GM23338 (cell line): ENCODE measurements at regions not wholly inside any gene's neighbourhood (a gene's known extent, or its start where the extent isn't known, plus 50 kb on each side); places are given as distances from the start of the nearest gene placed in this dataset.

ENCODE experiments used
- ATAC-seq: fragments of 200-7000 bp; cut with Tn5 transposase; 3 replicates; pipeline ENCODE4 v1.9.1; 2020
- DNase-seq: peaks from one replicate; pipeline ENCODE4 v3.0.0-alpha.2; 2015; ENCODE audit warnings: low spot score
- H2AFZ ChIP-seq: fragments of 200-600 bp; sonication (generic); 2 replicates; pipeline ENCODE4 v1.8.0; 2016; ENCODE audit warnings: antibody characterized with exemption, mild to moderate bottlenecking, moderate library complexity
- H3F3A ChIP-seq: fragments of 200-600 bp; sonication (generic); replicated peaks from 2 replicates; pipeline ENCODE4 v1.8.0; 2017; ENCODE audit warnings: antibody characterized with exemption, mixed run types, low read depth
- H3K27ac ChIP-seq: fragments of 200-600 bp; sonication (generic); 2 replicates; pipeline ENCODE4 v1.6.1; 2016; ENCODE audit warnings: low read depth
- H3K27me3 ChIP-seq: fragments of 200-600 bp; sonication (generic); 2 replicates; pipeline ENCODE4 v1.8.0; 2016; ENCODE audit warnings: mild to moderate bottlenecking, mixed run types, moderate library complexity; ENCODE audit not compliant: insufficient read depth
- H3K36me3 ChIP-seq: fragments of 200-600 bp; sonication (generic); 2 replicates; pipeline ENCODE4 v1.8.0; 2016; ENCODE audit warnings: mild to moderate bottlenecking; ENCODE audit not compliant: insufficient read depth
- H3K4me1 ChIP-seq: fragments of 200-600 bp; sonication (generic); 2 replicates; pipeline ENCODE4 v1.8.0; 2016; ENCODE audit warnings: mild to moderate bottlenecking, moderate library complexity; ENCODE audit not compliant: insufficient read depth
- H3K4me2 ChIP-seq: fragments of 200-600 bp; sonication (generic); 2 replicates; pipeline ENCODE4 v1.7.1; 2017; ENCODE audit warnings: mixed run types
- H3K4me3 ChIP-seq: fragments of 200-600 bp; sonication (generic); 2 replicates; pipeline ENCODE4 v1.6.1; 2016; ENCODE audit warnings: mixed run types
- H3K79me2 ChIP-seq: fragments of 200-600 bp; sonication (generic); replicated peaks from 2 replicates; pipeline ENCODE4 v1.8.0; 2017; ENCODE audit warnings: mild to moderate bottlenecking; ENCODE audit not compliant: insufficient read depth
- H3K9me2 ChIP-seq: fragments of 200-600 bp; sonication (generic); 2 replicates; pipeline ENCODE4 v1.8.0; 2017; ENCODE audit not compliant: insufficient read depth
- H4K20me1 ChIP-seq: fragments of 200-600 bp; sonication (generic); replicated peaks from 2 replicates; pipeline ENCODE4 v1.8.0; 2017; ENCODE audit warnings: mild to moderate bottlenecking; ENCODE audit not compliant: insufficient read depth
- H3K27ac Mint-ChIP-seq: 2 replicates; pipeline ENCODE4 v1.8.0; 2020; ENCODE audit warnings: inconsistent platforms, mild to moderate bottlenecking, moderate library complexity, mixed read lengths
- H3K27me3 Mint-ChIP-seq: 3 replicates; pipeline ENCODE4 v1.8.0; 2022; ENCODE audit warnings: low read depth, mild to moderate bottlenecking, moderate library complexity, mixed read lengths, inconsistent platforms; ENCODE audit not compliant: insufficient read depth, poor library complexity
- H3K36me3 Mint-ChIP-seq: 3 replicates; pipeline ENCODE4 v1.8.0; 2021; ENCODE audit warnings: low read depth, mild to moderate bottlenecking, inconsistent platforms, moderate library complexity, mixed read lengths
- H3K4me1 Mint-ChIP-seq: 3 replicates; pipeline ENCODE4 v1.8.0; 2020; ENCODE audit warnings: mild to moderate bottlenecking, inconsistent platforms, mixed read lengths
- H3K4me3 Mint-ChIP-seq: 3 replicates; pipeline ENCODE4 v1.8.0; 2021; ENCODE audit warnings: moderate library complexity, mild to moderate bottlenecking, inconsistent platforms, mixed read lengths
- H3K9me3 Mint-ChIP-seq: 3 replicates; pipeline ENCODE4 v1.8.0; 2020; ENCODE audit warnings: moderate library complexity, mild to moderate bottlenecking, inconsistent platforms, mixed read lengths
- CTCF ChIP-seq, 2 experiments: fragments of 200-600 bp in 1 of 2; sonication (generic) in 1 of 2; conservative IDR thresholded peaks; 2 replicates each; pipeline versions ENCODE4 v1.5.1 to v1.6.1; 2016 to 2017; ENCODE audit warnings: antibody characterized with exemption in 2 of 2, low read depth in 2 of 2, mild to moderate bottlenecking in 2 of 2, moderate library complexity in 1 of 2
- ETS1 ChIP-seq: IDR thresholded peaks from 2 replicates; pipeline ENCODE4 v1.6.1; 2016; ENCODE audit warnings: antibody characterized with exemption
- EZH2 ChIP-seq: fragments of 200-600 bp; sonication (generic); IDR thresholded peaks from one replicate; pipeline ENCODE4 v1.8.0; 2017; ENCODE audit warnings: antibody characterized with exemption, mild to moderate bottlenecking, low read depth; ENCODE audit not compliant: unreplicated experiment
- EZH2phosphoT487 ChIP-seq: fragments of 200-600 bp; sonication (generic); IDR thresholded peaks from one replicate; pipeline ENCODE4 v1.8.1; 2018; ENCODE audit warnings: antibody characterized with exemption; ENCODE audit not compliant: unreplicated experiment
- NANOG ChIP-seq: IDR thresholded peaks from 2 replicates; pipeline ENCODE4 v1.6.1; 2016; ENCODE audit warnings: antibody characterized with exemption, borderline replicate concordance
- POLR2AphosphoS5 ChIP-seq: IDR thresholded peaks from 2 replicates; pipeline ENCODE4 v1.6.1; 2016; ENCODE audit warnings: antibody characterized with exemption, low read depth
- ZNF114 ChIP-seq: fragments of 250-450 bp; sonication (Bioruptor Pico); IDR thresholded peaks from 2 replicates; pipeline ENCODE4 v1.5.0; 2020; ENCODE audit warnings: mild to moderate bottlenecking, moderate library complexity
- ZNF331 ChIP-seq: fragments of 250-450 bp; sonication (Bioruptor Pico); IDR thresholded peaks from 2 replicates; pipeline ENCODE4 v1.5.0; 2020; ENCODE audit warnings: low read depth, mild to moderate bottlenecking, moderate library complexity
- TF ChIP-seq, protein P1 (sequence below): fragments of 250-450 bp; sonication (Bioruptor Pico); IDR thresholded peaks from 2 replicates; pipeline ENCODE4 v1.5.0; 2020; ENCODE audit warnings: mild to moderate bottlenecking, moderate library complexity
- TF ChIP-seq, protein P2 (sequence below): IDR thresholded peaks from one replicate; pipeline ENCODE4 v1.6.1; 2018; ENCODE audit warnings: antibody characterized with exemption; ENCODE audit not compliant: unreplicated experiment

DNA sequence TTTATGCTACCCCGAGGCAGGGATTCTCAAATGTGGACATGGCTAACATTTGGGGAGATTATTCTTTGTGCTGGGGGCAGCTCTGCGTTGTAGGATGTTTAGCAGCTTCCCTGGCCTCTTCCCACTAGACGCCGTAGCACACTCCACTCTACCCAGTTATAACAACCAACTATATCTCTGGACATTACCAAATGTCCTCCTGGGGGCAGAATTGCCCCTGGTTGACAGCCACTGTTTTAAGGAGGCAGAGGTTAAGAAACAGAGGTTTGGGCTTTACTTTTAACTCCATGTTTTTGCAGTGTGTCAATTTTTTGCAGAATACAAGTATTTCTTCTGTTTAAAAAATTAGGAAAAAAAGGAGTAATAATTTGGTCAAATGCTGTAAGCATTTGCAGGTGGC lies 56.2 kb upstream of the BMP6 start:
- Histone ChIP-seq H3K79me2 (no peaks in the 10 kb centered on the region), H3K4me3 (no peak overlapping the region), H3K27me3 (no peaks in the 10 kb centered on the region; the same call in 1 of the 2 replicates), H3K4me2 (no peak overlapping the region), H3K27ac (no peak overlapping the region), H3K4me1 (0 out of 2 replicates have a peak, but pooled peaks cover 4% of the 10 kb centered on the region), H3K36me3 (no peaks in the 10 kb centered on the region), H4K20me1 (no peaks in the 10 kb centered on the region), H3F3A (no peaks in the 10 kb centered on the region), H2AFZ (no peak overlapping the region), H3K9me2 (no peaks in the 10 kb centered on the region)
- Mint-ChIP-seq H3K9me3 (no peaks in the 10 kb centered on the region), H3K27ac (no peak overlapping the region), H3K27me3 (peaks cover 3% of the 10 kb centered on the region), H3K4me1 (peaks cover 9% of the 10 kb centered on the region), H3K36me3 (no peaks in the 10 kb centered on the region), H3K4me3 (no peak overlapping the region)
- TF ChIP-seq ZNF114 (CRISPR knock-in tag) (no peak), CTCF (conservative IDR thresholded peaks at IDR 0.05; ENCODE audit: low read depth in 2 of 2) (peak; percentile 42 to 58)
- DNase-seq (peak; percentile 15), ATAC-seq (no peak)

DNA sequence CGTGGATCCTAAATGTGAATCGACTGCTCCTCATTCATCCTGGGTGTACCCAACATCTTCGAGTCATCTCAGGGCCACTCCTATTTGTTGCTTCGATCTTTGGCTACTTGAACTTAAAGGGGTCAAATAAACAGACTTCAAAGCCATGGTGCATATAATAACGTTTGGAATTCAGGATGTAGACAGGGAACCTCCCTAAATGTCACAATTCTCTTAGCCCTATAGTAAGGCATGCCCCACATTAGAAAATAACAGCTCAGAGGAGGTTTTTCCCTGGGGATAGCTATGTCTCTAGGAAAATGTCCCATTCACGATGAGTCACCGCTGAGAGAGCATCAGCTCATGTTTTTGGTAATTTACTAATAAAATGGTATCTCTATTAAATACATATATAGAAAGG lies 54.8 kb upstream of the BMP6 start:
- H3K27ac ChIP-seq, result no peak overlapping the region
- no peak for DNase-seq
- no peak overlapping the region for H2AFZ ChIP-seq
- H3K4me2 ChIP-seq, result no peak overlapping the region
- H3K9me3 Mint-ChIP-seq, result no peaks in the 10 kb centered on the region
- H3F3A ChIP-seq, result no peaks in the 10 kb centered on the region
- 0 out of 2 replicates have a peak, but pooled peaks cover 4% of the 10 kb centered on the region for H3K4me1 ChIP-seq
- no peaks in the 10 kb centered on the region for H3K36me3 ChIP-seq
- H4K20me1 ChIP-seq, result no peaks in the 10 kb centered on the region
- H3K27me3 Mint-ChIP-seq, result peaks cover 5% of the 10 kb centered on the region
- no peak overlapping the region for H3K27ac Mint-ChIP-seq
- H3K4me3 Mint-ChIP-seq, result no peak overlapping the region
- no peaks in the 10 kb centered on the region for H3K9me2 ChIP-seq
- H3K27me3 ChIP-seq, result no peaks in the 10 kb centered on the region; the same call in 1 of the 2 replicates
- peaks cover 9% of the 10 kb centered on the region for H3K4me1 Mint-ChIP-seq
- no peak for ATAC-seq
- H3K79me2 ChIP-seq, result no peaks in the 10 kb centered on the region
- no peaks in the 10 kb centered on the region for H3K36me3 Mint-ChIP-seq
- H3K4me3 ChIP-seq, result no peak overlapping the region
- TF ChIP-seq ETS1 (no peak), ZNF114 (CRISPR knock-in tag) (no peak), EZH2phosphoT487 (no peak), ZNF331 (CRISPR knock-in tag) (no peak), POLR2AphosphoS5 (no peak), EZH2 (no peak), NANOG (no peak)
- TF ChIP-seq, protein P1, sequence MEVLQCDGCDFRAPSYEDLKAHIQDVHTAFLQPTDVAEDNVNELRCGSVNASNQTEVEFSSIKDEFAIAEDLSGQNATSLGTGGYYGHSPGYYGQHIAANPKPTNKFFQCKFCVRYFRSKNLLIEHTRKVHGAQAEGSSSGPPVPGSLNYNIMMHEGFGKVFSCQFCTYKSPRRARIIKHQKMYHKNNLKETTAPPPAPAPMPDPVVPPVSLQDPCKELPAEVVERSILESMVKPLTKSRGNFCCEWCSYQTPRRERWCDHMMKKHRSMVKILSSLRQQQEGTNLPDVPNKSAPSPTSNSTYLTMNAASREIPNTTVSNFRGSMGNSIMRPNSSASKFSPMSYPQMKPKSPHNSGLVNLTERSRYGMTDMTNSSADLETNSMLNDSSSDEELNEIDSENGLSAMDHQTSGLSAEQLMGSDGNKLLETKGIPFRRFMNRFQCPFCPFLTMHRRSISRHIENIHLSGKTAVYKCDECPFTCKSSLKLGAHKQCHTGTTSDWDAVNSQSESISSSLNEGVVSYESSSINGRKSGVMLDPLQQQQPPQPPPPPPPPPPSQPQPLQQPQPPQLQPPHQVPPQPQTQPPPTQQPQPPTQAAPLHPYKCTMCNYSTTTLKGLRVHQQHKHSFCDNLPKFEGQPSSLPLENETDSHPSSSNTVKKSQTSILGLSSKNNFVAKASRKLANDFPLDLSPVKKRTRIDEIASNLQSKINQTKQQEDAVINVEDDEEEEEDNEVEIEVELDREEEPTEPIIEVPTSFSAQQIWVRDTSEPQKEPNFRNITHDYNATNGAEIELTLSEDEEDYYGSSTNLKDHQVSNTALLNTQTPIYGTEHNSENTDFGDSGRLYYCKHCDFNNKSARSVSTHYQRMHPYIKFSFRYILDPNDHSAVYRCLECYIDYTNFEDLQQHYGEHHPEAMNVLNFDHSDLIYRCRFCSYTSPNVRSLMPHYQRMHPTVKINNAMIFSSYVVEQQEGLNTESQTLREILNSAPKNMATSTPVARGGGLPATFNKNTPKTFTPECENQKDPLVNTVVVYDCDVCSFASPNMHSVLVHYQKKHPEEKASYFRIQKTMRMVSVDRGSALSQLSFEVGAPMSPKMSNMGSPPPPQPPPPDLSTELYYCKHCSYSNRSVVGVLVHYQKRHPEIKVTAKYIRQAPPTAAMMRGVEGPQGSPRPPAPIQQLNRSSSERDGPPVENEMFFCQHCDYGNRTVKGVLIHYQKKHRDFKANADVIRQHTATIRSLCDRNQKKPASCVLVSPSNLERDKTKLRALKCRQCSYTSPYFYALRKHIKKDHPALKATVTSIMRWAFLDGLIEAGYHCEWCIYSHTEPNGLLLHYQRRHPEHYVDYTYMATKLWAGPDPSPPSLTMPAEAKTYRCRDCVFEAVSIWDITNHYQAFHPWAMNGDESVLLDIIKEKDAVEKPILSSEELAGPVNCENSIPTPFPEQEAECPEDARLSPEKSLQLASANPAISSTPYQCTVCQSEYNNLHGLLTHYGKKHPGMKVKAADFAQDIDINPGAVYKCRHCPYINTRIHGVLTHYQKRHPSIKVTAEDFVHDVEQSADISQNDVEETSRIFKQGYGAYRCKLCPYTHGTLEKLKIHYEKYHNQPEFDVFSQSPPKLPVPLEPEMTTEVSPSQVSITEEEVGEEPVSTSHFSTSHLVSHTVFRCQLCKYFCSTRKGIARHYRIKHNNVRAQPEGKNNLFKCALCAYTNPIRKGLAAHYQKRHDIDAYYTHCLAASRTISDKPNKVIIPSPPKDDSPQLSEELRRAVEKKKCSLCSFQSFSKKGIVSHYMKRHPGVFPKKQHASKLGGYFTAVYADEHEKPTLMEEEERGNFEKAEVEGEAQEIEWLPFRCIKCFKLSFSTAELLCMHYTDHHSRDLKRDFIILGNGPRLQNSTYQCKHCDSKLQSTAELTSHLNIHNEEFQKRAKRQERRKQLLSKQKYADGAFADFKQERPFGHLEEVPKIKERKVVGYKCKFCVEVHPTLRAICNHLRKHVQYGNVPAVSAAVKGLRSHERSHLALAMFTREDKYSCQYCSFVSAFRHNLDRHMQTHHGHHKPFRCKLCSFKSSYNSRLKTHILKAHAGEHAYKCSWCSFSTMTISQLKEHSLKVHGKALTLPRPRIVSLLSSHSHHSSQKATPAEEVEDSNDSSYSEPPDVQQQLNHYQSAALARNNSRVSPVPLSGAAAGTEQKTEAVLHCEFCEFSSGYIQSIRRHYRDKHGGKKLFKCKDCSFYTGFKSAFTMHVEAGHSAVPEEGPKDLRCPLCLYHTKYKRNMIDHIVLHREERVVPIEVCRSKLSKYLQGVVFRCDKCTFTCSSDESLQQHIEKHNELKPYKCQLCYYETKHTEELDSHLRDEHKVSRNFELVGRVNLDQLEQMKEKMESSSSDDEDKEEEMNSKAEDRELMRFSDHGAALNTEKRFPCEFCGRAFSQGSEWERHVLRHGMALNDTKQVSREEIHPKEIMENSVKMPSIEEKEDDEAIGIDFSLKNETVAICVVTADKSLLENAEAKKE (CRISPR knock-in tag), result no peak
- TF ChIP-seq, protein P2, sequence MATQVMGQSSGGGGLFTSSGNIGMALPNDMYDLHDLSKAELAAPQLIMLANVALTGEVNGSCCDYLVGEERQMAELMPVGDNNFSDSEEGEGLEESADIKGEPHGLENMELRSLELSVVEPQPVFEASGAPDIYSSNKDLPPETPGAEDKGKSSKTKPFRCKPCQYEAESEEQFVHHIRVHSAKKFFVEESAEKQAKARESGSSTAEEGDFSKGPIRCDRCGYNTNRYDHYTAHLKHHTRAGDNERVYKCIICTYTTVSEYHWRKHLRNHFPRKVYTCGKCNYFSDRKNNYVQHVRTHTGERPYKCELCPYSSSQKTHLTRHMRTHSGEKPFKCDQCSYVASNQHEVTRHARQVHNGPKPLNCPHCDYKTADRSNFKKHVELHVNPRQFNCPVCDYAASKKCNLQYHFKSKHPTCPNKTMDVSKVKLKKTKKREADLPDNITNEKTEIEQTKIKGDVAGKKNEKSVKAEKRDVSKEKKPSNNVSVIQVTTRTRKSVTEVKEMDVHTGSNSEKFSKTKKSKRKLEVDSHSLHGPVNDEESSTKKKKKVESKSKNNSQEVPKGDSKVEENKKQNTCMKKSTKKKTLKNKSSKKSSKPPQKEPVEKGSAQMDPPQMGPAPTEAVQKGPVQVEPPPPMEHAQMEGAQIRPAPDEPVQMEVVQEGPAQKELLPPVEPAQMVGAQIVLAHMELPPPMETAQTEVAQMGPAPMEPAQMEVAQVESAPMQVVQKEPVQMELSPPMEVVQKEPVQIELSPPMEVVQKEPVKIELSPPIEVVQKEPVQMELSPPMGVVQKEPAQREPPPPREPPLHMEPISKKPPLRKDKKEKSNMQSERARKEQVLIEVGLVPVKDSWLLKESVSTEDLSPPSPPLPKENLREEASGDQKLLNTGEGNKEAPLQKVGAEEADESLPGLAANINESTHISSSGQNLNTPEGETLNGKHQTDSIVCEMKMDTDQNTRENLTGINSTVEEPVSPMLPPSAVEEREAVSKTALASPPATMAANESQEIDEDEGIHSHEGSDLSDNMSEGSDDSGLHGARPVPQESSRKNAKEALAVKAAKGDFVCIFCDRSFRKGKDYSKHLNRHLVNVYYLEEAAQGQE, result no peak
